ENCODE measurements at regions not wholly inside any gene's neighbourhood (a gene's known extent, or its start where the extent isn't known, plus 50 kb on each side); places are given as distances from the start of the nearest gene placed in this dataset.

DNA sequence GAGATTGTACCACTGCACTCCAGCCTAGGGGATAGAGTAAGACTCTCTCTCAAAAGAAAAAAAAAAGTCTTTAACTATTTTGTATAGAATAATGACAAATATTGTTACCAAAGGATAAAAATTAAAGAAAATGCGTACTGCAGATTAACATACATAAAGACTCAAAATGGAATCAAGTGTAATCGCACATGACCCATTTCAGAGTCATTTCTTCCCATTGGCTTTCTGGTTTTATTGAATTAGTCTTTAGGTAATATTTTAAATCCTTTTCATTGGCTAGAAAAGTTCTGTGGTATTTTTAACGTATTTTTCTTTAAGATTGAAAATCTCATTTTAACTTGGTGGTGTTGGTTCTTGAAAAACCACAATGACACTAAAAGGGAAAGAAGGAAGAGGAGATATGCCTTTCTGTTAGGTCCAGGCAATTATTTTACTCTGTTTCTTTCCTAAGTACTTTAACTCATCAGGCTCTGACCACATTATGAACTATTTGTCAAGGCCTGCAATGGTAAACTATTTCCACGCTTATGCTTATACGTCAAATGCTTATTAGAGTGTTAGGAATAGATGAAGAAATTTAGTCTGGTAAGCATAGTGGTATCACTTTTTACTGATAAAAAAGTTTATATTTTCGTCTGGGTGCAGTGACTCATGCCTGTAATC is 52.3 kb downstream of the PLEKHG1 start:
- DNase-seq (ENCODE audit: low spot score), result no peak

DNA sequence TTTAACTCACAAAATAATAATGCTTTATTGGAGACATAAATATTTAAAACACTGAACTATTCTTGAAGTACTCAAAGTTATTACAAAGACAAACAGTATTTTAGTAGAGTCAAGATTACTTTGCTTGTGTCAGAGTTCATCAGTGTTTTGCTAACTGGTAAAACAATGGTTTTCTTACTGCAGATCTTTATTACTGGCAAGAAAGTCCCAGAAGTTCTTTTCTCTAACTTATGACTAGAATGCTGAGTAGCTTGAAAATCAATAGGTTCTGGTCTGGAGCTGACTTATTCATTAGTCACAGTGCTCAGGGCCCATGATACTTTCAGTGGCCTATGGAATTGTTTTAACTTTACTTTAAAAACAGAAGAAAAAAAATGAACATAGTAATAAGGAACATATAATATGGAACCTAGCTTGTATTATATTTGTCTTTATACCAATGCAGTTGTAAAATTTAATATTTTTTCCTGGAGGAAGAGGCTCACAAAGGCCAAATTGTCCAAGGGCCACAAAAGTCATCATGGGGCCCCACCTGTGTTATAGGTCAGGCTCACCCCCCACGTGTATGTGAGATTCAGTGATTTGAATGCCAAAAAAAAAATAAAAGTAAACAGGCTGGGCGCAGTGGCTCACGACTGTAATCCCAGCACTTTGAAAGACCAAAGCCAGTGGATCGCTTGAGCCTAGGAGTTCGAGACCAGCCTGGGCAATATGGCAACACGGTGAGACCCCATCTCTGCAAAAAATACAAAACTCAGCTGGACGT is 53.3 kb downstream of the PLEKHG1 start:
- DNase-seq (ENCODE audit: low spot score), result peak; percentile 40

DNA sequence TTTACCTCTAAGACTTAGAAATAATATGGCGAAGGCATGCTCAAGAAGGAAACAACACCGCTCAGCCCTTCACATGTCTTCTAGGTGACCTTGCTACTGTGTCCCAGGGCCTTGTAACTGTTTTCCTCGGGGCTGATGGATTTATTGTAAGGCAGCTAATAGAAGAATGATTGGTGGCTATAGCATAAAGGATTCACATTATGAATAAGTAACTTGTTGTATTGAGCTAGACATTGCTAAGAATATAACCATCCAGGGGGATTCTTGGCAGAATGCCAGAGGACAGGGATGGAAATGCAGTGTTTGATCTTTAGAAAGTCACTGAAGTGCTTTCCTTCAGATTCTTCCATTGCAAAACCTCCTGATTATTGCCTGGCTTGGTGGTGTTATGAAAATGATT is 54.9 kb downstream of the PLEKHG1 start:
- no peak for DNase-seq (ENCODE audit: low spot score)

DNA sequence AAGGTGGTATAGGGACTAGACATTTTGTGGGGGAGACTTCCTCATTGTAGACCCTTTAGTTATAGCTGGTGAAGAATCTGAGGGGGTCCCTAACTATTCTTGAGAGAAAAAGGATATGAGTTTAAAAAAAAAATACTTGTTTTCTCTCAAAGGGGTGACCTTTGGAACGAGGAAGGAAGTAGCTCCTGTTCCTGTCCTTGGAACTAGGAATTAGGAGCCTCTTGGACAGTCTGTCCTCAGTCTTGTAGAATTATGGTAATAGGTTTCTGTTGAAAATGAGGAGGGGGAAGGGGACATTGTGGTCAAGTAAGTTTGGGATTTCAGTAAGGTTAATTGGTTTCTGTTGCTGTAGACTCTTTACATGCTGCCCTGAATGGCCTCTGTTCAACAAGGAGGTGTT is 56.5 kb downstream of the PLEKHG1 start:
- DNase-seq (ENCODE audit: low spot score), result no peak

DNA sequence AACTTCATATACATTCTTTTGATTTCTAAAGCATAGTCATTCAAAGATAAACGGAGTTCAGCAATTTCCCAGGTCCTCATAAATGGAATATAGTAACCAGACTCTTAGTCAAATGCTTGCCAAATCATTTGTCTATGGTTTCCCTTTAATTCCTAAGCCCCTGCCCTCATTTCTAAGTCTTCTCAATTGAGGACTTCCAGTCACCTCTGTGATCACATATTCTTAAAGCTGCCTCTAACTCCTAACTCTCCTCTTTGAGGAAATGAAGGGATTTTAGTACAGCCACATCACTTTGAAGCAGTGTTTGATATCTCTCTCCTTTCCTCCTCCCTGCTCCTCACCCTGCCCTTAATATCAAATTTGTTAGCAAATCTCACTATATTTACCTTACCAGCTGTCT is 58.7 kb downstream of the PLEKHG1 start:
- DNase-seq (ENCODE audit: low spot score), result no peak

DNA sequence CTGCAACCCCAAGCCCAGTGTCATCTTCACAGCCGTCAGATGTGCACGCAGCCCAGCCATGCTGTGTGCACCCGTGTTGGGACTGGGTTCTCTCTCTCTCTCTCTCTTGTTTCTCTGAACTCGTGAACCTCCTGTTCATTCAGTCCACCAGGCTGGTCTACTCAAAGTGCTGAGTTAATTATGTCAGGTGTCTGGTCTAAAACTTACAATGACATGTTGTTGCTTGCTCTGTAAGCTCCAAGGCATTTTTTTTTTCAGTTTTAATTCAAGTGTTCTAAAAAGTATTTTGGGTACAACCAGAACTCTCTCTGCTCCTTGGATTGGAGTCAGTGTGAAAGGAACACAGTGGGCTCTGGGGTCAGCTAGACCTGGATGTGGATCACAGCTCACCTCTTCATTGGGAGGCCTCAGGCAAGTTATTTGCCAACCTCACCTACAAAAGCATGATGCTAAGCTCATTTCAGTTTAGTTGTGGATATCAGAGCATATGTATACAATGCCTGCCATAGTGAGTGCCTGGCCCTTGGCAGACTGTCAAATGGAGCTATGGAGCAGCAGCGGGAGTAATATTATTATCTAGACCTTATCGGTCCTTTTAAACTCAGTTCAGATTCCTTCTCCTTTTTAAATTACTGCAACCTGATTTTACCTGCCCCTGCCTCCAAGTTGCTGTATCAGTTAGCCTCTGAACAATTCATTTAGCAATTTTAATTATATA is 59.5 kb downstream of the PLEKHG1 start:
- DNase-seq (ENCODE audit: low spot score), result no peak

DNA sequence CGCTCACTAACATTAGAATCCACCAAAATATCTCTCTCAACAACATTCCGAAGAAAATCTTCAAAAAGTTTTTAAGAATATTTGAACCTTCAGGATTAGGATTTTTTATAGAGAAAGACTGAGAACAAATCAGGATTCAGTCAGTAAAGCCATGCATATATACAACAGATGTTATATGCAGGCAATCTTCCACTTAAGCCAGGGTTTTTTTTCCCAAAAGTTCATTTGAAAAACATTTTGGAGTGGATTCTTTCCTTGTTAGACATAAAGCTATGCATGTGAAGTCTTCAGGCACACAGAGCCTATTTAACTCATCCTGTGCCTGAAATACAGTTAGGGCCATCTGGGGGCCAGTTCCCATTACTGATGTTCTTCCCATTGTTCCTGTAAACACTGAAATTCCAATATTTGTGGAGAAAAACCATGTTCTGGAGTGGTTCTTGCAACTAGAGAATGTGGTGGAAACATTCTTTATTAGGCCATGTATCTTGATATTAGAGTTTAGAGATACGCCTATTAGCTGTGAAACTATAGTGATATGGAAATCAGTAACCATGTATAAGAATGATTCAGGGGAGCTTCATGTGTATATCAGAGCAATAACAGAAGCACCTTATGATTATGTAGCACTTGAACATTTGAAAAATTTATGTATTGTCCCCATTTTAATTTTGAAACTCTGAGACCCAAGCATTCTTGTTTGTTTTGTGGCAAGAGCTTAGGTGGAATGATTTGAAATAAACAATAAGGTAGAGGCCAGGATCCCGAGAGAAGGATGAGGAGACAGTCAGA is 61.7 kb downstream of the PLEKHG1 start:
- DNase-seq (ENCODE audit: low spot score), result no peak

DNA sequence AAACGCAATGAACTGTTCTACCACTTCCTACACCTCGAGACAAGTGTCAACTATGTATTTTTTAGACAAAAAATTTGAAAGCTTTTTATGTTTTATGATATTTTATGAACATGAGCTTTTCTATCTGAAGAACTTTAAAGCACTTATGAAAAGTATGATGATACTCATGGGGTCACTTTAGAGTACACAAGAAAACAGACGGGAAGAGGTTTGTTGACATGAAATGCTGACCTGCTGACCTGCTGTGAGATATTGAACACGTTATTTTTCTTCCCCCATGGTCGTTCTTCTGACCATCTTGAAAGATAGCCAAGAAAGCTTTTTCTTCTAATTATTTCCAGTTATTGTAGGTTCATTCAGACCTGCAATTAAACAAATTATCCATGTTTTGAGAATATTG is 63.1 kb downstream of the PLEKHG1 start:
- DNase-seq (ENCODE audit: low spot score), result no peak

DNA sequence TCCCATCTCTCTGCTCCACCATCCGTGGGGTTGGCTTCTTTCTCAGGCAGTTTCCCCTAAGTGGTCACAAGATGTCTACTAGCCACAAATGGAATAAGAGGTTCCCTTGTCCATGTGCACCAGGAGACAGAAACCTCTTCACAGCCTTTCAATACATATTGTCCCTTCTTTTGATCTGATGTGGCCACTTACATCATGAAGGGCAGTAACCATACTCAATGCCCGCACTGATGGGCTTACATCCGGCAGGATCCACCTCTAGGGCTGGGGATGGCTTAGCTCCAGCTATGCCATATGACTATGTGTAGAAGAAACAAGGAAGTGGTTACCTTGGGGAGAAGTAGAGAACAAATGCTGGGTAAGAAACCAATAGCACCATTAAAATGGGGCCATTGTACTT is 64.4 kb downstream of the PLEKHG1 start:
- DNase-seq (ENCODE audit: low spot score), result no peak

DNA sequence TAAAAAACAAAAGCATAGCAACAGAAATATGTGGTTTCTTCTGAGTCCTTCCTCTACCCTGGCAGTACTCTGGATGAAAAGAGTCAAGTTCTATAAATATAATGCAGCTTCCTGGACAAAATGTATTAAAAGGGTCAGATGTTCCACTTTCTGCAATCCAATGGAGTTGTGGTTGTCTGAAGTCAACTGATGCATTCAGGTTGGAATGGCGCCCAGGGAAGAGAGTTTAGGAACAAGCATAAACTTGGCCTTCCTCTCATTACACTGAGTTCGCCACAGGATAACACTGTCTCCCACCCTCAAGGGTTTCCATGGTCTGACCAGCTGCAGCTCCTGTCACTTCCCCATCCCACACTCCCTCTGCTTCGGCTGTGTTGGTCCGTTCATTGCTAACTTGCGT is 66.4 kb downstream of the PLEKHG1 start:
- DNase-seq (ENCODE audit: low spot score), result no peak

DNA sequence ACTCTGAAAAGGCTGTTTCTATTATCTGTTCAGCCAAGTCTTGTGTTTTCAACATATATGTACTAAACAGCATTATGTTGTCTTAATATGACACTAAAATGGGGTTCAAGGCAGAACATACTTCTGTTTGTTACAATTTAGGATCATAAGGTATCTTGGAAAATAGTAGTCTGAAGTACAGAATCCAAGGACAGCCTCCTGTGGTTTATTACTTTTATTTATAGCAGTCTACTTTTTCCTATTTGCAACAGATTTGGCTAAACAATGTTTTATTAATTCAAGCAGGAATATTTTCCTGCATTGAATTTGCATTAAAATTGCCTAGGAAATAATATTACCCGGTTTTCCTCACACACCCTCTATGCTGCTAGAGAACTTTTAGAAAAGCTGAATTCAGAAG is 67.7 kb downstream of the PLEKHG1 start:
- DNase-seq (ENCODE audit: low spot score), result no peak

DNA sequence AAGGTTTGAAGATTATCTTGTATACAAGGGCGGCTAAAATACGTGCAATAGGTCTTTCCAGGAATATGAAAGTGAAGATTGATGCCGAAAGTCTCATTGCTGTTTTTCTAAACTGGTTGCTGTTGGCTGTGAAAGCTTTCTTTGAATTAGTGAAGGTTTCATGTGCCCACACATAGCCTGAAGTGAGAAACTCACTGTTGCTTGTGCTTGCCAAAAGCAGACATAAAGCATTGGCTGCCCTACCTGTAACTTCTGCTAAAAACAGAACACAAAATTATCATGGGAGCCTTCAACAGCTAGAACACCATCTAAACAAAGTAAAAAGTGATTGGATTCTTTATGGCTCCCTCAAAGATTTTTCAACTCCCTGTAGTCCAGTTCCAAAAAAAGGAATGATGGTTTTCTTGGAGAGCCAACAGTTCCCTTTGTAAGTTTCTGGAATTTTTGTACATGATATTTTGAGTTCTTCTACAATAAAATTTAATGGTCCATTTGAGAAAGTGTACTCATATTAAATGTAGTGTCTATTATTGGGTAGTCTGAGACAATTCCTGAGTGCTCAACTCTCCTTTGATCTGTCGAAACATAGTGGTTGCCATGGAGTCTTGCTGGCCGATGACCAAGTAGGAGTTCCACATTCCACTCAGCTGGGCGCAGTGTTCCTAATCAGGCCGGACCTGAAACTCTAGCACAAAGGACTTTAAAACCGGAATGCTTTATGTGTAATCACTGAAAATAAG is 68.5 kb downstream of the PLEKHG1 start:
- DNase-seq (ENCODE audit: low spot score), result peak; percentile 93

DNA sequence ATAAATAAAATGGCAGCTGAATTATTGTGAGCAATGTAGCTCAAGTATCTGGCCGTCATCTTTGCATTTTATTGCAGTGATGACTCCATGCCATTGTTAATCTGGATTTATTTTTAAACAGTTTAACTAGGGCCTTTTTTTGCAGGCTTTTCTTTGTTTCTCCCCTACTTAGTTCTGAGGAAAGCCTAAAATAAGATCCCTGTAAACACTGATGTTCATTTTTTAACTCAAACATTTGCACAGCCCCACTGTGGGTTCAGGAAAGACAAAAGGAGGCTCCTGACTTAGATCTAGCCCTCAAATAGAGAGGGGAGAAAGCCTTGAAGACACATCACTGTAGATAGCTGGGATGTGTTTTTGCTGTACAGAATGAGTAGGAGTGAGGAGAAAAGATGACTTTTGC is 69.2 kb downstream of the PLEKHG1 start:
- no peak for DNase-seq (ENCODE audit: low spot score)

DNA sequence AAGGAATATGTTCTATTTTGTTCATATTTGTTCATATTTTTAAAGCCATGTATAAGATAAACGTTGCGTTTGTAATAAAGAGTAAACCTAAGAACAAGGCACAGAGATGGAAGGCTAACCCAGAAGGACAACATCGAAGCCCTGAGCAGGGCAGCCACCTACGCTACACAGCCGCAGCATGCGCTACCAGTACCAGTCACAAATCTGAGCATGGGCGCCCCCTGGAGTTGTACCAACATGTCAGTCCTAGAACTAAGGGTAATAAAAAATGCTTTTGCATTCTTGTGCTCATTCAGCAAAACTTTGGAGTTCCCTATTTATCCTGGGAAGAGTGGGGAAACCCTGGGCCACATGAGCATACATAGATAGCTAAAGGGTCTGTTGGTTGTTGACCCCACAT is 70.6 kb downstream of the PLEKHG1 start:
- no peak for DNase-seq (ENCODE audit: low spot score)

DNA sequence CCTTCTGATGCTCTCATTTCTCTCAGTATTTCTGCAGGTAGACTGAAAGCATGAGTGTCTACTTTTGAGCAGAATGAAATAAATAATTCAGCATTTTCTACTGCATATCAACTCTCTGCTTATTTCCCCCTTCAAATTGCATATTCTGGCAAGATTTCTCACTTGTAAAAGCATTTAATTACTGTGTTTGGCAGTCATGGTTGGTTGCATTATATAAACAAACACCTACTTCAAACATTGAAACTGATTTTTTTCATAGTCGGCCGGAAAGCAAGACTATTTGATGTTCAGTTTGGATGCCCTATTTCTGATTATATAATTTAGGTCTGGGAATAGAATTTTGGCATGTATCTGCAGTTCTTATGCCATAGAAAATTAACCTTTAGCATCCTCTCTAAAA is 73.1 kb downstream of the PLEKHG1 start:
- DNase-seq (ENCODE audit: low spot score), result no peak

DNA sequence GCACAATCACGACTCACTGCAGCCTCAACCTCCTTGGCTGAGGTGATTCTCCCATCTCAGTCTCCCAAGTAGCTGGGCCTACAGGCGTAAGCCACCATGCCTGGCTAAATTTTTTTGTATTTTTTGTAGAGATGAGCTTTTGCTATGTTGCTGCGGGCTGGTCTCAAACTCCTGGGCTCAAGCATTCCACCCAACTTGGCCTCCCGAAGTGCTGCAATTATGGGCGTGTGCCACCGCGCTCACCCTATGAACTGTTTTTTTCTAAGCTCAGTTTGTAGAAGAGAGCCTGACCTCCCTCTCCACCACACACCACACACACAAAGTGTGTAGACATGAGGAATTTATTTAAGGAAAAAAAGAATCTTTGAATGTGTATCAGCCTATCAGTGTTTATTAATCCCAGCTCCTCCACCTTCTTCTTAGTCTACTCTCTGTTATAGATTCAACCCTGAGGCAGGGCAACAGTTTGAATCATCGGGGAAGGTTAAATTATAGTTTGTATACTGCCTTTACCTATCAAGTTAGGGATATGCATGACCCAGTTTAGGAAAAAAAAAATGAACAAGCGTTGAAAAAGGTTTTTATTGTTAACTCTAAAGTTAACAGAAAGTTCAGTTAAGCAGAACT is 74.1 kb downstream of the PLEKHG1 start:
- DNase-seq (ENCODE audit: low spot score), result no peak

DNA sequence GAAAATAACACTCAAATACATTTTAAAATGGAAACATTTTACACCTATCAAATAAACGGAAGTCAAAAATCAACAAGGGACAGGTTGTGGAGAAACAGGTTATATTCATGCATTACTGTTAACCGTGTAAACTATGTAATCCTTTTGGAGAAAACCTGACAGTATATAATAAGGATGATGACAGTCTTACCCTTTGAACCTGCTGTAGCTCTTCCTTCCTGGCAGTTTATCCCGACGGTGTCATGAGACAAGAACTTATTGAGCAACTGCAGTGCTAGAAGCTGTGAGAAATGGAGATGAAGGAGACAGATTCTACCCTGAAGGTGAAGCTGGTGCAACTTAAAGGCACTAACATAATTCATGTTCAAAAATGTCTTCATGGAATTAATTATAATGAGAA is 76.7 kb downstream of the PLEKHG1 start:
- DNase-seq (ENCODE audit: low spot score), result no peak

DNA sequence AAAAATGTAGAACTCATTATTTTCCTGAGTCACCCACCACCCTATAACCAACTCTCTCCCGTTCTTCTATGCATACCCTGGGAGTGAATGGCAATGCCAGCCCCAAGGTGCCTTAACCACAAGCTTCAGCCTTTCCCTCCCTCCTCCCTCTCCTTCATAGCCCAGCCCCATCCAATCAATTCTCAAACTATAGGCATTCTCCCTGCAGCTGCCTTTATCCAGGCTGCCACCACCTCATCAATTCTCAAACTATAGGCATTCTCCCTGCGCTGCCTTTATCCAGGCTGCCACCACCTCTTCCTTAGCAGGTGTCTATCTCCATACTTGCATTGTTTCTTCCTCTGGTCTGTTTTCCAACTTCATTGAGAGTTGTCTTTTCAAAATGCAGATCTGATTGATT is 77.1 kb downstream of the PLEKHG1 start:
- DNase-seq (ENCODE audit: low spot score), result no peak

DNA sequence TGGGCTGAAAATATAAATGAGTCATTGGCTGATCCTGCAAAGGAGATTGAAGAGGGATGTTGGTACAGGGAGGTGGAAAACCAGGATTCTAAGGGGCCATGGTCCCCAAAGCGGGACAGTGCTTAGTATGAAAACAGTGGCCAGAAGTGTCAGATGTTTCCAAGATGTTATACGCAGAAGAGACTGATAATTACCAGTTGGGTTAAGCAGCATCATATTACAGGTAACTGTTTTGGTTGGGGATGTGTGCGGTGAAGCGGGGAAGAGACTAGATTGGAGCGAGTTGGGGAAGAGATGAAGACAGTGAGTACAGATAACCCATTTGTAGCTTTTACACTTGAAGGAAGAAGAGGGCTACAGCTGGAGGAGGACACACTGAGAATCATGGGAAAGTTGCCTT is 80.8 kb downstream of the PLEKHG1 start:
- no peak for DNase-seq (ENCODE audit: low spot score)

DNA sequence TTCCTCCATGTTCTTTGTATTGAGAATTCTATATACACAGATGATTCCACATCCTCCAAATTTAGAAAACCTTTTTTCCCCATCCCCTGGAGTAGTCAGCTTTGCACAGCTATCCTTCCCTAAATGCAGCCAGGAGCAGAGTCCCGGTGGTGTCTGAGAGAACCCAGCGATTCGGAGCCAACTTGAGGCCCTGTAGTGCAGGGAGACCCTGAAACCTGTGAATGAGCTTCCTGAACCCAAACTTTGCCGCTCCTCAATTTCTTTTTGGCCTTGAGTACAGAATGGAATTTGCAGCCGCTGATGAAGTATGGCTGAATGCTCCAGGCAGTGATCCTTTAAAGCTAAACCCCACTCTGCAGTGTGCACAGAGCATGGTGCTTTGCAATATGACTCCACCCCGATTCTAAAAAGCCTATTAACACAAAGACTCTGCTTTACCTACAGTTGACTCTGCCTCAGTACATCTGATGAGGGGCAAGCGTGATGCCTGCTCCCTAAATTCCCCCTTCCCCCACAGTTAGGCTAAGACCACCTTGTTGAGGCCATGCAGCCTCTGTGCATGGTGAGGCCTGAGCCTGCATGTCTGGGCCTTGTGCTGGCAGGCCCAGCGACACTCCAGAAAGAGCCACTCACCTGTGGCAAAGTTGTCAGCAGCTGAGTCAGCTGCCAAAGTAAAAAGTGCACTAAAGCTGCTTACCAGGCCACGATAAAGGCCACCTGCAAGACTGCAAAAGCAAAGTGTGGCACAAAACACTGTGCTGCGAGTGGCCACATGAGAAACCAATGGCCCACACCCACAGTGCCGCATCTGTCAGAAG is 82.1 kb downstream of the PLEKHG1 start:
- DNase-seq (ENCODE audit: low spot score), result peak; percentile 6

Data from kidney tubule cell (primary cell).